ENCODE measurements at regions not wholly inside any gene's neighbourhood (a gene's known extent, or its start where the extent isn't known, plus 50 kb on each side); places are given as distances from the start of the nearest gene placed in this dataset.
"Not testable (repeated sequence)": the region's sequence is repeated elsewhere in the genome, so short reads cannot be mapped to it uniquely, and the experiment has no call there.

GRCh38 chr9:106111039-106111730 is 416.8 kb downstream of the TMEM38B start:
- peak; percentile 7 for DNase-seq

- DNase-seq = no peak
Observed at GRCh38 chr9:106112935-106113334, 418.6 kb downstream of the TMEM38B start.

GRCh38 chr9:106119176-106119575 is 424.8 kb downstream of the TMEM38B start:
- DNase-seq = no peak

- no peak for DNase-seq
Observed at GRCh38 chr9:106120071-106120470, 425.7 kb downstream of the TMEM38B start.

GRCh38 chr9:106127776-106128175 is 433.4 kb downstream of the TMEM38B start:
- DNase-seq = no peak

- DNase-seq = no peak
Observed at GRCh38 chr9:106130374-106130773, 436.0 kb downstream of the TMEM38B start.

- DNase-seq = no peak
Observed at GRCh38 chr9:106143781-106144180, 449.4 kb downstream of the TMEM38B start.

- no peak for DNase-seq
Observed at GRCh38 chr9:106146066-106146840, 451.9 kb downstream of the TMEM38B start.

- DNase-seq = no peak
Observed at GRCh38 chr9:106146886-106147285, 452.5 kb downstream of the TMEM38B start.

- no peak for DNase-seq
Observed at GRCh38 chr9:106149956-106150355, 455.6 kb downstream of the TMEM38B start.

- no peak for DNase-seq
Observed at GRCh38 chr9:106156465-106156864, 462.1 kb downstream of the TMEM38B start.

GRCh38 chr9:106172265-106172664 is 477.9 kb downstream of the TMEM38B start:
- DNase-seq = no peak

GRCh38 chr9:106174346-106174745 is 480.0 kb downstream of the TMEM38B start:
- no peak for DNase-seq

GRCh38 chr9:106177216-106177615 is 482.9 kb downstream of the TMEM38B start:
- DNase-seq = no peak

GRCh38 chr9:106179191-106179590 is 484.9 kb downstream of the TMEM38B start:
- DNase-seq = no peak

GRCh38 chr9:106203815-106204516 is 509.6 kb downstream of the TMEM38B start:
- not testable (repeated sequence) for DNase-seq

- DNase-seq = no peak
Observed at GRCh38 chr9:106207298-106207697, 513.0 kb downstream of the TMEM38B start.

- no peak for DNase-seq
Observed at GRCh38 chr9:106218427-106218826, 524.1 kb downstream of the TMEM38B start.

GRCh38 chr9:106218854-106219253 is 524.5 kb downstream of the TMEM38B start:
- DNase-seq = no peak

- no peak for DNase-seq
Observed at GRCh38 chr9:106220415-106220814, 526.1 kb downstream of the TMEM38B start.

- no peak for DNase-seq
Observed at GRCh38 chr9:106228861-106229260, 534.5 kb downstream of the TMEM38B start.

GRCh38 chr9:106233116-106233515 is 538.8 kb downstream of the TMEM38B start:
- DNase-seq = no peak

GRCh38 chr9:106260908-106261307 is 566.6 kb downstream of the TMEM38B start:
- not testable (repeated sequence) for DNase-seq

- no peak for DNase-seq
Observed at GRCh38 chr9:106277966-106278365, 583.6 kb downstream of the TMEM38B start.
